ENCODE measurements at regions not wholly inside any gene's neighbourhood (a gene's known extent, or its start where the extent isn't known, plus 50 kb on each side); places are given as distances from the start of the nearest gene placed in this dataset.
"Not testable (repeated sequence)": the region's sequence is repeated elsewhere in the genome, so short reads cannot be mapped to it uniquely, and the experiment has no call there.

- DNase-seq: no peak
These were observed 728.7 kb downstream of the NTRK3 start for GRCh38 chr15:87527875-87528274.

GRCh38 chr15:87527416-87527815 lies 729.1 kb downstream of the NTRK3 start:
- DNase-seq: no peak

GRCh38 chr15:87523516-87523915 lies 733.0 kb downstream of the NTRK3 start:
- DNase-seq: no peak

- DNase-seq: no peak
These were observed 733.5 kb downstream of the NTRK3 start for GRCh38 chr15:87522997-87523396.

GRCh38 chr15:87518957-87519356 lies 737.6 kb downstream of the NTRK3 start:
- no peak for DNase-seq

GRCh38 chr15:87508086-87508485 lies 748.5 kb downstream of the NTRK3 start:
- no peak for DNase-seq

- no peak for DNase-seq
These were observed 754.4 kb downstream of the NTRK3 start for GRCh38 chr15:87502173-87502572.

- no peak for DNase-seq
These were observed 756.3 kb downstream of the NTRK3 start for GRCh38 chr15:87500240-87500639.

GRCh38 chr15:87498560-87498959 lies 758.0 kb downstream of the NTRK3 start:
- no peak for DNase-seq

GRCh38 chr15:87496795-87497194 lies 759.7 kb downstream of the NTRK3 start:
- DNase-seq: no peak

GRCh38 chr15:87496109-87496508 lies 760.4 kb downstream of the NTRK3 start:
- DNase-seq: no peak

- DNase-seq: no peak
These were observed 762.7 kb downstream of the NTRK3 start for GRCh38 chr15:87493803-87494202.

- DNase-seq: no peak
These were observed 764.2 kb downstream of the NTRK3 start for GRCh38 chr15:87492321-87492720.

GRCh38 chr15:87490666-87491065 lies 765.9 kb downstream of the NTRK3 start:
- DNase-seq: no peak

- DNase-seq: no peak
These were observed 766.5 kb downstream of the NTRK3 start for GRCh38 chr15:87489902-87490665.

- DNase-seq: no peak
These were observed 767.1 kb downstream of the NTRK3 start for GRCh38 chr15:87489456-87489855.

- no peak for DNase-seq
These were observed 769.1 kb downstream of the NTRK3 start for GRCh38 chr15:87487484-87487883.

GRCh38 chr15:87483468-87483867 lies 773.1 kb downstream of the NTRK3 start:
- DNase-seq: no peak

GRCh38 chr15:87481126-87481525 lies 775.4 kb downstream of the NTRK3 start:
- DNase-seq: no peak

GRCh38 chr15:87478687-87479072 lies 777.9 kb downstream of the NTRK3 start:
- no peak for DNase-seq

- DNase-seq: no peak
These were observed 778.5 kb downstream of the NTRK3 start for GRCh38 chr15:87477737-87478686.

- no peak for DNase-seq
These were observed 779.5 kb downstream of the NTRK3 start for GRCh38 chr15:87477026-87477425.

GRCh38 chr15:87470923-87471322 lies 785.6 kb downstream of the NTRK3 start:
- DNase-seq: no peak

- not testable (repeated sequence) for DNase-seq
These were observed 792.6 kb downstream of the NTRK3 start for GRCh38 chr15:87463956-87464355.

Data from stimulated activated CD4-positive, alpha-beta T cell treated with anti-CD3 and anti-CD28 coated beads, Interleukin-4, amount 100 ng/mL, for 24 hours (primary cell).